Esophagus mucosa (tissue), 1 donor: ENCODE measurements at regions not wholly inside any gene's neighbourhood (a gene's known extent, or its start where the extent isn't known, plus 50 kb on each side); places are given as distances from the start of the nearest gene placed in this dataset.

Experiments
- ATAC-seq: fragments of 200-7000 bp; cut with Tn5 transposase; one replicate; pipeline ENCODE4 v1.9.1; 2020
- donor health status: DM: yes; HTN: yes; CAD: no.

DNA sequence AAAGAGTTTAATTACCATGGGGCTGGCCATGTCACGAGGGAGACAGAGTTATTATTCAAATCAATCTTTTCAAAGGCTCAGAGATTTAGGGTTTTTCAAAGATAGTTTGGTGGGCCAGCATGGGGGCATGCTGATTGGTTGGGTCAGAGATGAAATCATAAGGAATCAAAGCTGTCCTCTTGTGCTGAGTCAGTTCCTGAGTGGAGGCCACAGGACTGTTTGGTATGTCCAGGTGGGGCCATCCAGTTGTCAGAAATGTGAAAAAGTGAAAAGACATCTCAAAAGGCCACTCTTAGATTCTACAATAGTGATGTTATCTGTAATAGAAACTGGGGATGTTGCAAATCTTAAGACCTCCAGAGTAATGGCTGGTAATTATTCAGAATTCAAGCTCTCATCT, 288.6 kb downstream of the EN1 start:
- no peak for ATAC-seq

DNA sequence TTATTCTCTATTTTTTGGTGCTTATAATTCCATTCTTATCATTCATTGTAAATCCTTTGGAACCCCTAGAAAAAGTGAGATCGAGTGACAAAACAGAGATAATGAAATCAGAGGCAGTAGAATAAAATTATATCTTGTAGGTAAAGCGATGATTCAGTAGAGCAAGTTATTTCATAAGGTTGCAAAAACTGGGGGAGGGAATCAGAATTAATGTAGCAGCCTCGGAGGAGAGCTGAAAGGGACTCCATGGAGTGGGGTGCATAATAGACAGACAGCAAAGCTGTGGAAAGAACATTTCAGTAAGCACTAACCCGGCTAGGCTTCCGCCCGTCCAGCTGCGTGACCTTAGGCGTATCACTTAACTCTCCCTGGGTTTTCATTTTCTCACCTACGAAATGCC, 289.7 kb downstream of the EN1 start:
- ATAC-seq, result no peak

DNA sequence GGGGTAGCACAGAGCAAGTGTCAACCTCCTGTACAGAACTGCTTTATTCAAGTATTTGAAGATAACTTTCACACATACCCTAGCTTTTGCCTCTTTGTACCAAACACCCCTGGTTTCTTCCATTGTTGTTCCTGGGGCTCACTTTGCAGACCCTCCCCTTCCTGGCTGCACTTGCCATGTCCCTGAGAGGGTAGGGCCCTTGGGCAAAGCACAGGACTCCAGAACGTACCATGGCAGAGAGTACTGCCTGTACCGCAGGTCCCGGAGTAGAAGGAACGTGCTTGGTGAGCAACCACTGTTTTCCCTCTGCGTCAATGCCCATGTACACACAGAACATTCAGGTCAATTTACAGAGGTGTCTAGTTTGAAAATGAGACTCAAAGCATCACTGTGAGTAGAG, 290.4 kb downstream of the EN1 start:
- ATAC-seq, result no peak

DNA sequence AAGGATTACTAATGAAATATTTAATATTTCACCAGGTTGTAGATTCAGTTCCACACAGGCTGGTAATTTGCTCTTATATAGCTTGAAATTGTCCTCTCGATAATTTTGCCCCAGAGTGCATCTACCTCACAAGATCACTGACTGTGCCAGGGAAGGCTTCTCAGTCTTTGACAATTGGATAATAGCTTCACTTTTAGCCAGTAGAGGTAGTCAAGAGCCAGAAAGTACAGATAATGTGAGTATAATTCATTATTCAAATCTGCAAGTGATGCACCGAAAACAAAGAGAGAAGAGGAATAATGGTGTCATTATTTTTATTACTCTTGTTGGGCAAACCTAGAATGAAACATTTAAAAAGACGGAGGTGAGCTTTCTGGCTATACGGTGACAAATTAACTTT, 292.8 kb downstream of the EN1 start:
- no peak for ATAC-seq

DNA sequence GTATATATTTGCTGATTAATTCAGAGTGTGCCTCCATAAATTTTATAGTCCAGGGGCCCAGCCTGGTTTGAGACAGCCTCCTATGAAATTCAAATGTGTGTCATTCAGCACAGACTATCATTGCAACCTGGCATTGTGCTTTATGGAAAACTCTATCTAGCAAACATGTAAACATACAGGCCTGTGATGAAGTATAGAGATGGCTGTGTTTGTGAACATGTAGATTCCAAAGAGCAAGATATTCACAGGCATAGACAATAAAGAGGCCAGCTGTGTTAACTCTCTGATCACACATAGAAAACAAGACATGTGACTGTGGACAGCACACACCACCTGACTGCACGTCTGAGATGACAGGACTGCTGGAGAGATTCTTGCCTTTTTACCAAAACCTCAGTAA, 297.9 kb downstream of the EN1 start:
- ATAC-seq, result no peak

DNA sequence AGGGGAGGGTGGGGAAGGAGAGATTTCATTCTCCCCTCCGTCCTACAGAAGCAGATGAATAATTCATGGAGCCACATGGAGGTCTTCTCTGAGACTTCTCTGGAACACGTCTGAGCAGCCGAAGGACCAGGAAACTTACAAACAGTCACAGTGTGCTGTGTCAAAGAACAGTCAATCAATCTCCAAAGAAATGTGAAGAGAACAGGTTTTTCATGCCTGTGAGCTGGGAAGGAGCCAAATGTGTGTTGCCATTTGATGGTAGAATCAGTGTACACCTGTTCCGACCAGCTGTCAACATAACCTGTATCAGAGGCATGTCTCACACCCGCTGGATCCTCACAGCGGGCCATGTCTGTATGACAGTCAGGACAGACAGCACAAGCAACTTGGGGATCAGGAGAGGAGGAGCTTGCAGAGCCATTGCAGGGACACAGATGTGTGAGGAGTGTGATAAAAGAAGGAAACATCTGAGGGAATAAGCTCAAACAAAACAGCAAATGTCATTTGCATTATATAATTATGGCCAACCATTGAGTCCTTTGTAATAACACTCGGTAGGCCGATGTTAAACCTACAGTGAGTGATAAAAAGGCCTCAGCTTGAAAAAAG, 298.5 kb downstream of the EN1 start:
- no peak for ATAC-seq

DNA sequence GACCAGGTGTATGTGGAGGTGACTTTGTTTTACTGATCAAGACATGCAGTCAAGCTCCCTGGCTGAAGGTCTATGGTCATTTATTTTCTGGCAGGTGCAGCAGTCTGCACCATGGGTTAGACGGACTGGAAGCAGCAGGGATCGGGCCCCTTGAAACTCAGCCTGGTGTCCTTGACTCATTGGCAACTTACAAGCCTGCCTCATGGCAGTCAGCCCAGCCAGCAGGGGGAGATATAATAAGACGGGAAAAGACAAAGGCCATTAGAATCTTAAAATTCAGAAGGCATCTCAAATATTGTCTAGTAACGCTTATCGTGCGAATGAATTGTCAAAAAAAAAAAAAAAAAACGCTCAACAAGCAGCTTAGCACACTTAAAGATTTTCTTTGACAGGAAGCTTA, 308.2 kb downstream of the EN1 start:
- no peak for ATAC-seq

DNA sequence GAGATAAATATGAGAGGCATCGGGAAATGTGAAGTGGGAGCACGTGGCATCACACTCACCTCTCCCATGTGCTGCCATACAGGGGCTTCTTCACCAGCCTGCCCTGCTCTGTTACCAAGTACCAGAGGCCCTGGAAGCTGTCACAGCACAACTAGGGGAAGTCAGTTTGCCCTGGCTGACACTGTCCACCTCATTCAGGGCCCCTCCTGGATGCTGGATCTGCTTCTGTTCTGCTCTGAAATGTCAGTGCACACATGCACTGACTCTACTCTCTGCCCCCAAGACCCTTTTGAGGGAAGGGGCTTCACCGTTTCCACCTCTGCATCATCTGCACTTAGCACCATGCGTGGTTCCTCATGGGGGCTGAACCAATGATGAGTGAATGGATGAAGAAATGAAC, 311.1 kb downstream of the EN1 start:
- ATAC-seq, result no peak

DNA sequence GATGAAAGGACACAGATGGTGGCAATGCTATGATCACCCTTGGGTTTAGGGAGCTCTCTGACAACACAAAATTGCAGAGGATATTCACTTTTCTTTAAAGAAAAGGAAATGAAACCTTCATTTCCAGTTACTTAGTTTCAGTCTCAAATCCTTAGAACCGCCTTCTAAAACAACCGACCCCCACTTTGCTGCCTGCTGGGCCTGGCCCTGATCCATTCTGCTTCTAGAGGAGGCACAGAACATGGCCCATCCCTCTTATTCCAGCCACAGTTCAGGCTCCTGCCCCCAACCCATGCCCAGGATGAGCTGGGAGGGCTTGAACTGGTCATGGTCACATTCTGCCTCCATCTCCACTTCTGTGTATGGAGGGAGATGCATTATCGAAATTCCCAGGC, 311.6 kb downstream of the EN1 start:
- ATAC-seq, result no peak

DNA sequence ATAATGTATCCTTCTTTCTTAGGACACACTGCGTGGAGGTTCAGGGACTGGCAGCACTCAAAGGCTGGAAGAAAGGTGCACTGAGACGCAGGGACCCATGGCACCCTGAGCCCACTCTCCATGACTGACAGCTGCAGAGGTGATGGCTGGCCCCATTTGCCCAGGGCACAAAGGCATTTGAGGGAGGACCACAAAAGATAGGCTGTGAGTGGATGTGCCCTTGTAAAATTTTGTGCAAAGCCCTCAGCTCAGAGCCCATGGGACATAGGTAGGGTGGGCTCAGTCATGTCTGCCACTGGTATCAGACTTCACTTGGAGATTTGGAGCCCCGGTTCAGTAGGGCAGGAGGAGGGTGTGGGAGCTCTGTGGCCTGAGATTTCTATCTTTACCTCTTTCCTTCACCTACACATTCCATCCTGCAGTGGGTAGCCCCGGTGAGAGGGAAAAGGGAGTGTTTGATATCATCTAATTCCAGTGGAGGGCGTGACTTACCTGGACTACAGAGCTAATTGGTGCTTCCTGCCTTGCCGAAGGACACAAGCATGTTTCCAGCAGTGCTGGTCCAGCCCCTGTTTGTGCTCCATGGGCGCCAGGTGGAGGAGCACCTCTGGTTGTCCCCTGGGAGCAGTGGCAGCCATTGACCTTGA, 312.2 kb downstream of the EN1 start:
- no peak for ATAC-seq

DNA sequence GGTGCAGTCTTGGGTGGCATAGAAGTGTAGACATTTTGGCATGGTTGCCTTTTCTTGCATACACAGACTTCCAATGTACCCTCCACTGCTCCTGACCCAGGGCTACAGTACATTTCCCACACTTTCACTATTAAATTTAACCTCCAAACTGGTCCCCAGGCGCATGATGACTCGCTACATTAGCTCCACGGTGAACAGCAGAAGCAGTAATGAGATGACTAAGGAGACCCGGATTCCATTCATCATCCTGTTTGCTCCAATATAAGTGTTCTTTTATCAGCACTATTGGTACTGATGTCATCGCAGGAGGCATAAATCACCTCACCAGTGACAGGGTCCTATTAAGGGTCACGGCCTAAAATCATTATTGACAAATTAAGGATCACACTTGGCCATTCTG, 316.5 kb downstream of the EN1 start:
- ATAC-seq, result no peak

DNA sequence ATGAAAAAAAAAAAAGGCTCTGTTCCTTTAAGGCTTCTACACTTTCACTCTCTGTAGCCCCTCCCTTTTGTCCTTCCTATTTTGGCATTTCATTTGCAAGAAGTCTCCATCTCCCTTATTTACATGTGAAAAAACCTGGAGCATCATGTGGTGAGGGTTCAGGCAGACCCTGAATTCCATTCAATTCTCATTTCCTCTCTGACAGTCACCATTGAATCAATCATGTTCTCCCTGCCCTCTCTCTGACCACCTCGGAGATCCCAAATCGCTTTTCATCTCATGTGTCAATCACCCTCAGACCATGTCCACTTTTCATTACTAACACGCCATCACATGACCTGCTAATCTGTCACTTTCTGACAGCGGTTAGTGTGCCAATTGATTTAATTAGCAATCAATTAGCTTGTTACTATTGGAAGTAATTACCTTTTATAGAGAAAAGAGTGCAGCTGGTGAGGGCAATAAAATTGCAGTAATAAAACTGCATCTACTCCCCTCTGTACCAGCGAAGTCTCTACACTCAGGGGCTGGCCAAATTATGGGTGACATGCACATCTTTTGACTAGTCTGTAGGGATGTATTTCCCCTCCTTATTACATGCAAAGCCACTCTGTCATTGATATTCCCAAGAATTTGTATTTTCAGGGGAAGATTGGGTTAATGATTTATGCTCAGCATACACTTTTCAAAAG, 317.4 kb downstream of the EN1 start:
- ATAC-seq, result no peak

DNA sequence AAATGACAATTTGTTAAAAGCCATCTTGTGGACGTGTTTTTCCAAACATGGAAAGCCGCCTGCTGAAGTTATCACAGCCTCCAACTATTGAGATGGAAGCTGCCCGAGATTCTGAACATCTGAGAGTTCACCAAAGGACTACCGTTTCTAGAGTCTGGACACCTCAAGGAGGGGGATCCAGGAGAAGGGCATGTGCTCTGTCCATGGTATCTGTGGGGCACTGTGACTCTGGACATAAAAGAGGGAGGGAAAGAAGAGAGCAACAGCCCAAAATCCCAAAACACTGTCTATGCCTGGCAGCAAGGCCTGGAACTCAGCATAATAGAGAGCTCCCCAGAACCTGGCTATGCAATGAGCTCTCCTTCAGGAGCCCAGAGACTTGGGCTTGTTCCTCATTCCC, 319.9 kb downstream of the EN1 start:
- ATAC-seq, result no peak

DNA sequence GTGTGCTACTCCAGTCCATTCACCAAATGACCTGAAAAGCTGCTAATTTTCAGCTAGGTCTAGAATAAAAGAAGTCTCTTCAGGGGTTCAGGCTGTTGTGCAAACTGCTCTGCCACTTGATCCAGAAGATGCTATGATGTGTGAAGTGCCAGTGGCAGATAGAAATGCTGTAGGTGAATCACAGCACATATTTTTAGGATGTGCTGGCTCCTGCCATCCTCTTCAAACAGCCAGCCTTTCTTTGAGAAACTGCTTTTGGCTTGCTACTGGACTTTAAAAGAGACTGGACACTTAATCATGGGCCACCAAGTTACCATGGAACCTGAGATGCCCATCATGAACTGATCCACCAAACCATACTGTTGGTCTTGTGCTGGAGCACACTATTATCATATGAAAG, 322.1 kb downstream of the EN1 start:
- no peak for ATAC-seq

DNA sequence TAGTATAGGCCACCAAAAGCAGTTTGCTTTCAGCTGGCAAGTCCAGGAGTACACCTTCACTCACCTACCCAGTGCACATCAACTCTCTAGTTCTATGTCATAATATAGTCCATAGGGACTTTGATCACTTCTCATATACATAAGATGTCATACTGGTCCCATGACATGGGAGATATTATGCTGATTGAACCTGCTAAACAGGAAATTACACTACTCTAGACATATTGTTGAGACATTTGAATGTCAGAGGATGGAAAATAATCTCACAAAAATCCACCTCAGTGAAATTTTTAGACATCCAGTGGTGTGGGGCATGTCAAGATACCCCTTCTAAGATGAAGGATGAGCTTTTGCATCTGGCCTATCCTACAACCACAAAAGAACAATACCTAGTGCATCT, 322.5 kb downstream of the EN1 start:
- ATAC-seq, result no peak

DNA sequence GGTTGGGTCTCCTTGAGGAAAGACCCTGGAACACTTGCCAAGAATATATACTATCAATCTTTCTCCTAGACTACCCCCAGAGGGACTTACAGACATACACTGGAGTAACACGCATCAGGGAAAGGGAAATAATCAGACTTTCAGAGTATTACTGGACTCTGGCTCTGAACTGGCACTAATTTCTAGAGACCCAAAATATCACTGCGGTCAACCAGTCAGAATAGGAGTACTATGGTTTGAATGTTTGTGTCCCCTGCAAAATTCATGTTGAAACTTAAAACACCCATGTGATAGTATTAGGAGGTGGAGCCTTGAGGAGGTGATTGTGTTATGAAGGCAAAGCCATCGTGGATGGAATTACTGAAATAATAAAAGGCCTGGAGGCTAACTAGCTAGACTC, 323.7 kb downstream of the EN1 start:
- no peak for ATAC-seq

DNA sequence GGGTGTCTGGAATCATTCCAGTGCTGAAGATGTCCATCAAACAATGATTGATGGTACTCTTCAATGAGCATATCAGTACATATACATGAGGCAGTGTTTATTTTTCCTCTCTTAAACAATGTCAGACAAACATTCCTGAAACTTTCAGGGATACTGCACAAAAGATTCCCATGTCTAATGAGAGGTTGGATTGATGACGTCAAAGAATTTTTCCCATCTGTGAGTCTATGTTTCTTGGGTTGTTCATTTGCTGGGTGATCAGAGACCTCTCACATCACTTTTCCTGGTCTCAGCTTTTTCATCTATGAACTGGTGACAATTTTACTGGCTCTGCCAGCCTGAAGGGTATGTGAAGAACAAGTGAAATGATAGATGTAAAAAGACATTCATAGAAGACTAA, 325.5 kb downstream of the EN1 start:
- ATAC-seq, result no peak

DNA sequence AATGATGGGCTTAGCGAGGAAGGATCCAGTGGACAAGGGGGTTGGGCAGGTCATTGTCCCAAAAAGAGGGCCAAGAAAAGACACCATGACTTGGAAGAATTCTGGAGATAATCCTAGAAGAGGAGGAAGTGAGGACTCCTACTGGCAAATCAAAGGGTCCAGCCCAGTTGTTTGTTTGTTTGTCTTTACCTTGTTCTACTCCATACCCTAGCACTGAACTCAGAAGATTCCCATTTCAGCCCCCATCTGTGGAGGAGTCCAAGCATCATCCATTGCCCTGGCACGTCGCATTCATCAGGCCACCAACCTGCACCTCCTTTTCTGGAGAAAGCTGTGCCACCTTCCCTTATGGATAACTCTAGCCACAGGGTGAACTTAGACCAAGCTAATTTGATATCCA, 326.2 kb downstream of the EN1 start:
- no peak for ATAC-seq

DNA sequence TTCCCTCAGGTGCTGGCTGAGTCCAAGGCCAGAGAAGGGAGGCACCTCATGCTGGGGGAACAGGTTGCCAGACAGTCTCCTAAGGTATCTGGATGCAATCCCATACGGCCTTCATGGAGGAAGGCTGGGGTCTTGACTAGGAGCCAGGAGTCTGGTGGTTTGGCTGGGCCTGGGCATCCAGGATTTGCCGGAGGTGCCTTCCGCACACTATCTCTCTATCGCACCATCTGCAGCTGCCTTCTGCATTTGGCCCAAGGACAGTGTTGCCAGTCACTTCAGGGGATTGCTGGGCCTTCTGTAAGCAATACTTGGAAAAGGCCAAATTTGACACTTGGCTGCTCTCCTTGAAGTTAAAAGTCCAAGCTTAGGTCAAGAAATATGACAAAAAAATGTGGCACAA, 327.2 kb downstream of the EN1 start:
- no peak for ATAC-seq

DNA sequence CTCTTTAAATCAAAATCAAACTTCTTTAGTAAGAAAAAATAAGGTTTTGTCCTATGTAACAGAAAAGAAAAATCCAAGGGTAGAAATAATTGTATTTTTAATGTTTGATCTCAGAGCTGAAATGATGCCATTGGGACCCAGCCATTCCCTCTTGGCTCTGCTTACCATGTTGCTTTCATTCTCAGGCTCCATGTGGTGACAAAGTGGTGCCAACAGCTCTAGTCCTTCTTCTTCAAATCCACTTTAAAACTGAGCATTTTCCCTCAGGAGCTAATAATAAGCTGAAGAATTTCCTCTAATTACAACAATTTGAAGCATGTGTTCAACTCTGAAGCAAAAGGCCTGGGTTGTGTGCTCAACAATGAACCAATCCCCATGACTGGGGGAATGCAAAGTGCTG, 327.9 kb downstream of the EN1 start:
- ATAC-seq, result no peak

DNA sequence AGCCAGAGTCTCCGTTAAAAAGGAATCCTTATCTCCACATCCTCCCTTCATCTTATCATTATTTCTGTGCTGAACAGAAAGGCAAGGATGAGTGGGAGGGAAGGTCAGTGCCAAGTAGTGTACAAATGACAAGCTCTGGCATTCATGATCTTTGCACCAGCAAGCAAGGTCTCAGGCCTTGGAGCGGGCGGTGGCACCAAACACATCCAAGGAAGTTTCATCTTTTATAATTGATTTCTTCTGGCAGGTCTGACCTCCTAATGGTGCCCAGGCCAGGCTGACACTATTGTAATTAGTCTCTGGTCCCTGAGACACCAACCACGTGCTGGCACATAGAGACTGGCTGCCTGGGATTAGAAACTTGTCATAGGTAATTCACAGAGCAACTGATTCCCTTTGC, 336.6 kb downstream of the EN1 start:
- ATAC-seq, result no peak

DNA sequence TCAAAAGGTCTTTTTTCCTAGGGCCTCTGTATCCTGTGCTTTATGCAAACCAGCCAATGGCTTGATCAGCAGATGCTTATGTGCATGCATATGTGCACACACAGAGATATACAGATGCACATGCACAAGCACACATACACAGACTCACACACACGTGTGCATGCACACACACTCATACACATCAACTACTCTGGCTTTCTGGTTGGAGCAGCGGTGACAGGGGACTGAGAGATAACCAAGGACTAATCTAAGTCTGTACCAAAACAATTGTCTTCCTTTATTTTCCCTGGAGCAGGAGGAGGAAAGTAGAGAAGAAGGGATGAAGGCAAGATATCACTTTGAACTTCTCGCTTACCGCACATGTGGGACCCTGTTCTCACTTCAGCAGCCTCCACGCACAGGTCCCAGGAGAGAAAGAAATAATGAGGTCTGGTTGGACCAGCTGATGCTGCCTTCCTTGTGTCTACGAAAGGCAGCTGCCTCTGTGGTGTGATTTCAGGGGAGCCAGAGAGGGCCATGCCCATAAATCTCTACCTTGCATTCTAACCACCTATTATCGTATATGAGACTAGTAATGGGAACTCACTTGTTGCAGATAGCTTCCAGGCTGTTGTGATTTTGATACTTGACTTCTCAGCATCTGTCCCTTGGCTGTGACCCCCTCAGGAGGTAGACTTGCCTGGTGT, 338.0 kb downstream of the EN1 start:
- no peak for ATAC-seq

DNA sequence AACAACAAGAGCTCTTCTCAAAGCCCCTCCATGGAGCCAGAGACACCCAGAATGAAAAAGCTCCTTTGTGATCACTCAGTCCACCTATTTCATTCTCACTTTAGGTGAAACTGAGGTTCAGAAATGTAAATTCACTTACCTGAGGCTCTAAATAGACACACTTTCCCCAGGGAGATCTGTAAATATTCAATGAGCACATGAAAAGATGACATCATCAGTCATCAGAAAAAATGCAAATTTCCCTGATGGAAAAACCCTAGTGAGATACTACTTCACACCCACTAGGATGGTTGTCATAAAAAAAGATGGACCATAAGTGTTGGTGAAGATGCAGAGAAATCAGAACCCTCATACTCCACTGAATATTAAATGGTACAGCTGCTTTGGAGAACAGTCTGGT, 339.2 kb downstream of the EN1 start:
- ATAC-seq, result no peak

DNA sequence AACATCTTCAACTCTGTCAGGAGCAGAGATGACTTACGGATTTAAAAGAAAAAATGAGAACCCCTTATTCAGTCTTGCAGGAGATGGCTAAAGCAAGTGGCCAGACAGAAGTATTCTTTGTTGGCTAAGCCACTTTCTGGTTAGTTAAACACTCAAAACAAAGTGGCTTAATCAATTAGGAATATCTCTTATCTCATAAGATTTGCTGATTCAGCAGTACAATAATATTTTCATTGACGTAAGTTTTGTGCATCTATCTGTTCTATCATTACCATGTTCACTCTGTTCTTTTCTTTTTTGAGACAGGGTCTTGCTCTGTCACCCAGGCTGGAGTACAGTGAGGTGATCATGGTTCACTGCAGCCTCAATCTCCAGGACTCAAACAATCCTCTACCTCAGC, 342.0 kb downstream of the EN1 start:
- no peak for ATAC-seq
